K562 (cell line): ENCODE measurements at regions not wholly inside any gene's neighbourhood (a gene's known extent, or its start where the extent isn't known, plus 50 kb on each side); places are given as distances from the start of the nearest gene placed in this dataset.

Experiments used
- CREB3 ChIP-seq: fragments of 450-650 bp; conservative IDR thresholded peaks from 2 replicates; pipeline ENCODE4 v1.6.1; 2016; ENCODE audit warnings: missing genetic modification characterization, low read depth, mild to moderate bottlenecking, missing compliant biosample characterization, moderate library complexity
- GATAD2B ChIP-seq: fragments of 450-650 bp; IDR thresholded peaks from 2 replicates; pipeline ENCODE4 v1.6.1; 2017; ENCODE audit warnings: mild to moderate bottlenecking, borderline replicate concordance
- L3MBTL2 ChIP-seq: fragments of 450-650 bp; IDR thresholded peaks from 2 replicates; pipeline ENCODE4 v1.6.1; 2016; ENCODE audit warnings: mild to moderate bottlenecking, moderate library complexity
- MGA ChIP-seq: fragments of 450-650 bp; IDR thresholded peaks from 2 replicates; pipeline ENCODE4 v1.6.1; 2016; ENCODE audit warnings: mild to moderate bottlenecking, moderate library complexity
- PTRF ChIP-seq: fragments of 450-650 bp; IDR thresholded peaks from 2 replicates; pipeline ENCODE4 v1.6.1; 2016; ENCODE audit warnings: mild to moderate bottlenecking, missing genetic modification characterization, missing compliant biosample characterization
- SRSF3 ChIP-seq: fragments of 200-400 bp; formaldehyde crosslinking; IDR thresholded peaks from 2 replicates; pipeline ENCODE4 v1.6.1; 2016; ENCODE audit warnings: mild to moderate bottlenecking, low read length, moderate library complexity; ENCODE audit not compliant: insufficient read depth

DNA sequence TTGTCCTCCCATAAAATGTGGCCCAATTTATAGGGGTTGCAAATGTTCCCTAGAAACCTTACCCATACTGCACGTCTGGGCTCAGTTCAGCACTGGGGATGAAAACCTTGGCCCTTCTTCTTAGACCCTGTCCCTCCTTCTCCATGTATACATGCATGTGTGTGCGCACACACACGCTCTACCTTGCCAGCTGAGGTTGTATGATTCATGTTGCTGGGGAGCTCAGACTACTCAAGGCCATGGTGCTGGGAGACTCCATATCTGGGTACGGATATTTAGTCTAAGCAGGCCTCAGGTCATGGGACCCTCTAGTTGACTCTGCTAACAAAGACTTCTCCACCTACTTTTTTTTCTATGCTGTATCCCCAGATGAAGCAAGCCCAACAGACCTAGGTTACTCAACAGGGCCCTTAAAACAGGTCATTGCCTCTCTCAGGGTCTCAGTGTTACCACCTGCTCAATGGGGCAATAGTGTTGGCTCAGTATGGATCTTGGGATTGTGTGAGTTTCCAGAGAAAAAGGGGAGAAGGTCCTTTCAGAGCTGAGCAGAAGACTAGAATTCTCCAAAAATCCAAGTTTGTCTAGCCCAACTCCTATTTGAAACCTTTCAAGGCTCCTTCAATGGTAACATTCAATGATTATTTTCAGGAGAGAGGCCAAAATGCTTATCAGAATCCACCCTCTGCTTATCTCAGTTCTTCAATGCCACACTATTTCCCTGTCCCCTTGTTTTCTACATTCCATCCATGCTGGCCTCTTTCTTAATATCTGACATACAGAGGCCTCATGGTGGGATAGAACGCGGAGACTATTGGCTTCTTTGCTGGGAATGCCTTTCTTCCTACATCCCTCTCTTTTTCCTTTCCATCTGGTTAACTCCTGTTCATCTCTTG, 123.6 kb upstream of the PITX1 start (continued):
- no peak for TF ChIP-seq MGA
- TF ChIP-seq L3MBTL2: no peak
- TF ChIP-seq SRSF3: no peak
- no peak for TF ChIP-seq GATAD2B
- TF ChIP-seq PTRF (tag): no peak
- TF ChIP-seq CREB3 (tag): no peak
